ENCODE measurements at regions not wholly inside any gene's neighbourhood (a gene's known extent, or its start where the extent isn't known, plus 50 kb on each side); places are given as distances from the start of the nearest gene placed in this dataset.

- TF ChIP-seq ESRRA (IDR thresholded peaks at IDR 0.05; ENCODE audit: borderline replicate concordance, low read length): no peak
Measured at GRCh38 chr16:16925432-16925831, 545.3 kb downstream of the XYLT1 start (continued).

DNA sequence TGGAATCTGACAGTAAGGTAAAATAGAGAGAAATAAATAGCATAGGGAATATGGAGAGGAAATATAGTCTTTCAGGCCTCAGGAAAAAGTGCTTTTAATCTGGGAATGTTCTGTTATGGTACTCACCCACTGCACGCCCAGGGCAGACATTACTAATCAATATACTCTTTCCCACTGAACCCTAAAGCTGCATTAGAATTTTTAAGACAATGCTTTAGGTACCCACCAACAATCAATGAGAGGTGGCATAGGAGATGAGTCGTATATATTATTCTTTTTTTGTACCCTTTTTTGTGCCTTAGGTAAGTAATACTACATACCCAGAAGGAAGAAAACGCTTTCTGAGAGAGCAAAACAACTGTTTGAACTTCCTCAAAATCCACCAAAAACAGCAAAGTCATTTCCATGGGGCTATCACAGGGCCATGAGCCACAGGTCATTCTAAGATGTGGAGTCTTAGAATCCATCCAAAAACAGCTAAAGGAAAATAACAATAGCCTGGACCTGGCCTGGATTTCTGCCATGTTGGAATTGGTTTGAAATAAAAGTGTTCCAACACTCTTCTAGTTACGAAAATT lies 542.1 kb downstream of the XYLT1 start:
- DNase-seq (ENCODE audit: low read depth in 1 of 2, low spot score in 1 of 2) (no peak), ATAC-seq (no peak), FAIRE-seq (no peak)
- Histone ChIP-seq H3K4me1 (peaks cover 7% of the 10 kb centered on the region; the same call in 1 of the 3 replicates), H3K27ac (no peak overlapping the region), H3K4me2 (no peak overlapping the region), H3K9me3 (no peaks in the 10 kb centered on the region), H3K4me3 (no peak overlapping the region)
- ChIA-PET CTCF (no interaction called here), POLR2A (no interaction called here)
- 15% methylated on average over 4 of the region's 4 CpGs for WGBS (ENCODE audit: missing lambda C conversion rate)
- TF ChIP-seq CHD4 (IDR thresholded peaks at IDR 0.05; ENCODE audit: borderline replicate concordance) (no peak), PHF8 (IDR thresholded peaks at IDR 0.05; ENCODE audit: borderline replicate concordance, low read depth) (no peak), KDM1A (IDR thresholded peaks at IDR 0.05; ENCODE audit: low read depth) (no peak), ESRRA (IDR thresholded peaks at IDR 0.05; ENCODE audit: borderline replicate concordance, low read length) (no peak), NFE2L2 (conservative IDR thresholded peaks at IDR 0.05; ENCODE audit: low read length) (no peak), NPAS2 (CRISPR knock-in tag; IDR thresholded peaks at IDR 0.05; ENCODE audit: borderline replicate concordance) (no peak), NR3C1 (IDR thresholded peaks at IDR 0.05) (no peak), HOXB5 (CRISPR knock-in tag; IDR thresholded peaks at IDR 0.05) (no peak), RAD21 (conservative IDR thresholded peaks at IDR 0.05 in 1 of 2, IDR thresholded peaks at IDR 0.05 in 1 of 2) (no peak), EHMT2 (IDR thresholded peaks at IDR 0.05; ENCODE audit: low read depth) (no peak), MAZ (IDR thresholded peaks at IDR 0.05; ENCODE audit: borderline replicate concordance, low read depth, low read length) (no peak), POLR2A (IDR thresholded peaks at IDR 0.05; ENCODE audit: low read length) (no peak), RFX5 (IDR thresholded peaks at IDR 0.05) (no peak)
- TF ChIP-seq, protein P1, sequence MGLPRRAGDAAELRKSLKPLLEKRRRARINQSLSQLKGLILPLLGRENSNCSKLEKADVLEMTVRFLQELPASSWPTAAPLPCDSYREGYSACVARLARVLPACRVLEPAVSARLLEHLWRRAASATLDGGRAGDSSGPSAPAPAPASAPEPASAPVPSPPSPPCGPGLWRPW (IDR thresholded peaks at IDR 0.05): no peak
- TF ChIP-seq, protein P2, sequence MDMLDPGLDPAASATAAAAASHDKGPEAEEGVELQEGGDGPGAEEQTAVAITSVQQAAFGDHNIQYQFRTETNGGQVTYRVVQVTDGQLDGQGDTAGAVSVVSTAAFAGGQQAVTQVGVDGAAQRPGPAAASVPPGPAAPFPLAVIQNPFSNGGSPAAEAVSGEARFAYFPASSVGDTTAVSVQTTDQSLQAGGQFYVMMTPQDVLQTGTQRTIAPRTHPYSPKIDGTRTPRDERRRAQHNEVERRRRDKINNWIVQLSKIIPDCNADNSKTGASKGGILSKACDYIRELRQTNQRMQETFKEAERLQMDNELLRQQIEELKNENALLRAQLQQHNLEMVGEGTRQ (IDR thresholded peaks at IDR 0.05): no peak

DNA sequence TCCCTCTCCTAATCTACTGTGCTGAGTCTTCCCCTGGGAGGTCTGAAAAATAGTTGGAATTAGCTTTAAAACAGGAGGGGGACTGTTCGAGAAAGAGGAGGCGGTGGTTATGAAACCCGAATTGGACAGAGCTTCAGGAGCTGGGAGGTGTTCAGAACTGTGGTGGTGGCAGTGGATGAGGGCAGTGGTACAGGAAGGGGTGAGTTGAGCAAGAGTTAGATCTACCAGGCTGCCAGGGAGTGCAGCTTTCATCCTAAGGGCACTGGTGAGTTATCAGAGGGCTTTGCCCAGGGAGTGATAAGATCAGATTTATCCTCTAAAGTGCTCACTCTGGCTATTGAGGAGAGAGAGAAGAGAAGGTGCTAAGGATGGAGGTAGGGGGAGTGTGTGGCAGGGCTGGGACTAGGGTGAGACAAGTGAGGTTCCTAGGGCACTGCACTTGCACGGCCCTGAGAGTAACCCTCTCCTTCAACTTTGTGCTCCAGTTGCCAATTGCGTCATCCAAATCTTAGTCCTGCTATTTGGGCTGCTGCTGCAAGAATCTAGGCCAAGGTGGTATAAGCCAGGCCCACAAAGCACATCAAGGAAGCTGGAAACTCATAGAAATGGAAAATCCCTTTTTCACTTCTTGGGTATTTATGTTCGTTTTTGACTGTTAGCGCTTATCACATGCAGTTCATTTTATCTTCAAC lies 540.3 kb downstream of the XYLT1 start:
- WGBS (ENCODE audit: missing lambda C conversion rate): 38% methylated on average over 7 of the region's 7 CpGs
- ChIA-PET CTCF (no interaction called here), POLR2A (no interaction called here)
- TF ChIP-seq HDAC2 (IDR thresholded peaks at IDR 0.05) (no peak), HOXB13 (CRISPR knock-in tag; IDR thresholded peaks at IDR 0.05; ENCODE audit: low read depth) (no peak), RARB (CRISPR knock-in tag; IDR thresholded peaks at IDR 0.05) (no peak), ZNF302 (CRISPR knock-in tag; IDR thresholded peaks at IDR 0.05) (no peak), MYC (IDR thresholded peaks at IDR 0.05; ENCODE audit: borderline replicate concordance, low read length) (no peak), RFX5 (IDR thresholded peaks at IDR 0.05) (no peak), TP53 (CRISPR knock-in tag; IDR thresholded peaks at IDR 0.05) (no peak), CEBPB (IDR thresholded peaks at IDR 0.05) (no peak), FOSL2 (IDR thresholded peaks at IDR 0.05) (no peak), FOSL2 (CRISPR knock-in tag; IDR thresholded peaks at IDR 0.05) (no peak), HEYL (CRISPR knock-in tag; IDR thresholded peaks at IDR 0.05) (no peak), HOXB5 (CRISPR knock-in tag; IDR thresholded peaks at IDR 0.05) (no peak), MAFK (IDR thresholded peaks at IDR 0.05; ENCODE audit: partially characterized antibody) (no peak), ZC3H11A (IDR thresholded peaks at IDR 0.05) (no peak), NFE2L2 (conservative IDR thresholded peaks at IDR 0.05; ENCODE audit: low read length) (no peak), KDM1A (IDR thresholded peaks at IDR 0.05; ENCODE audit: low read depth) (no peak)
- TF ChIP-seq, protein P2 (IDR thresholded peaks at IDR 0.05): no peak
- TF ChIP-seq, protein P3, sequence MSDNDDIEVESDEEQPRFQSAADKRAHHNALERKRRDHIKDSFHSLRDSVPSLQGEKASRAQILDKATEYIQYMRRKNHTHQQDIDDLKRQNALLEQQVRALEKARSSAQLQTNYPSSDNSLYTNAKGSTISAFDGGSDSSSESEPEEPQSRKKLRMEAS (IDR thresholded peaks at IDR 0.05): no peak
- H3K9me3 ChIP-seq: no peaks in the 10 kb centered on the region
- H3K4me1 ChIP-seq: peaks cover 7% of the 10 kb centered on the region; the same call in 1 of the 3 replicates
- FAIRE-seq (no peak), ATAC-seq (no peak; a peak in 1 of 6 replicates), DNase-seq (ENCODE audit: low read depth in 1 of 2, low spot score in 1 of 2) (no peak)
- H3K4me2 ChIP-seq: no peak overlapping the region
- H3K27ac ChIP-seq: no peak overlapping the region
- no peak overlapping the region for H3K4me3 ChIP-seq
